ENCODE measurements at regions not wholly inside any gene's neighbourhood (a gene's known extent, or its start where the extent isn't known, plus 50 kb on each side); places are given as distances from the start of the nearest gene placed in this dataset.

- no peak overlapping the region for H3K4me3 ChIP-seq
- DNase-seq, result no peak
- no peaks in the 10 kb centered on the region for H3K36me3 ChIP-seq
- H3K9me3 ChIP-seq, result no peaks in the 10 kb centered on the region
- H3K27me3 ChIP-seq, result no peaks in the 10 kb centered on the region
Observed at GRCh38 chr13:84263354-84264069, 381.2 kb upstream of the SLITRK1 start.

DNA sequence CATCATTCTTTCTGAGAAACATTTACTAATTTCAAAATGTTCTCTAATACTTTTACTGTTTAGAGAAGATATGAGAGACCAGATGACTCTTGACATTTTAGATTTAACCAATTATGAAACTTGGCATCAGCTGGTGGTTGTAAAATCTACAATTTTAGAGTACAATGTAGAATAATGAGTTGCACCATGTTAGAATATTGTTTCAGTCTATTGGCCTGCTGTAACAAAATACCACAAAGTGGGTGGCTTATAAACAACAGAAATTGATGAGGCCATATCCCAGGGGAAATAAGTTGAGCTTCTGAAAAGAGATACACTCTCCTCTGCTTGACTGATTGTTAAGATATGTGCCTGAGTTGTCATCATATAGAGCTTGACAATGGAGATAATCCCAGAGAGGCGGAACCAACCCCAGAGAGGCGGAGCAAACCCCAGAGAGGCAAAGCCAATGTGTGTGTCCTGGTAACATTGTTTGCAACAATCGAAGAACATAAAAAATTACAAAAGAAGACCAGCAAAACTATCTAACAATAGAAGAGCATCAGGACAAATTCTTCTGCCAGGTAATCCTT, 373.0 kb upstream of the SLITRK1 start:
- Histone ChIP-seq H3K4me3 (no peak overlapping the region), H3K36me3 (no peaks in the 10 kb centered on the region), H3K9me3 (no peaks in the 10 kb centered on the region), H3K27me3 (no peaks in the 10 kb centered on the region)
- no peak for DNase-seq

GRCh38 chr13:84249463-84249862, 367.2 kb upstream of the SLITRK1 start:
- Histone ChIP-seq H3K9me3 (no peaks in the 10 kb centered on the region), H3K4me3 (no peak overlapping the region), H3K27me3 (no peaks in the 10 kb centered on the region), H3K36me3 (no peaks in the 10 kb centered on the region)
- no peak for DNase-seq

DNA sequence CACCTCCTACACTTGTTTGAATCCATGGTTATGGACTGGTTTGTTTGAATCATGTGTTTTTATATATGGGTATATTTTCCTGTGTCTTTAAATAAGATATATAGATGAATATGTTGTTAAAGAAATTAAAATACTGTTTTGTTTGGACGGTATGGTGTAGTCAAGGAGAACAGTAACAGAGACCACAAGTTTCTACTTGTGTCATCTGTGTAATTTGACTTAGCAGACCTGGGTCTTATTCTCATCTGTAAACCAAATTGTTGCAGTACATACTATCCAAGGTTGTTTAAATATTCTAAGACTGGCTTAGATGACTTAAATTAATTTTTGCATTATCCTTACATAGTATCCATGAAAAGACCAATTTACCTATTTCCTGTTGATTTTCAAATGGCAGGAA, 361.1 kb upstream of the SLITRK1 start:
- no peaks in the 10 kb centered on the region for H3K36me3 ChIP-seq
- H3K9me3 ChIP-seq, result no peaks in the 10 kb centered on the region
- H3K4me3 ChIP-seq, result no peak overlapping the region
- no peak for DNase-seq
- H3K27me3 ChIP-seq, result no peaks in the 10 kb centered on the region

DNA sequence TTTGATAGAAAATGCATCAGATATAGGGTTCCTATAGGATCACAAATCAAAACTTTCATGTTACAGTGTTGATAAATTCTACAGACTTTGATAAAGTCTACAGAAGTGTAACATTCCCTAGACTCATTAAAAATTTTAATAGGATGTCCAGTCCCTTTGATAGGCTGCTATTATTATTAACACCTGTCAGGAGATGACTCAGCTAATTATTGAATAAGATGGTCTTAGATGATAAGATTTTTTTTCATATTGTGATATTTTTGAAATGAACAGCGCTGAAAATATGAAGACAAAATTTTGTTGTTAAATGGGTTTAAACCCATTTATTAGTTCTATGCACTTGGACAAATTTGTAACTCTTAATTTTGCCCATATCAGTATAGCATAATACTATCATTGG, 356.8 kb upstream of the SLITRK1 start:
- H3K9me3 ChIP-seq, result no peaks in the 10 kb centered on the region
- H3K36me3 ChIP-seq, result no peaks in the 10 kb centered on the region
- no peak for DNase-seq

GRCh38 chr13:84238381-84238780, 356.1 kb upstream of the SLITRK1 start:
- no peaks in the 10 kb centered on the region for H3K36me3 ChIP-seq
- H3K9me3 ChIP-seq, result no peaks in the 10 kb centered on the region
- DNase-seq, result no peak
- no peak overlapping the region for H3K4me3 ChIP-seq
- H3K27me3 ChIP-seq, result no peaks in the 10 kb centered on the region

More for the DNA sequence above, 356.8 kb upstream of the SLITRK1 start:
- Histone ChIP-seq H3K27me3 (no peaks in the 10 kb centered on the region), H3K4me3 (no peak overlapping the region)

GRCh38 chr13:84237143-84237542, 354.9 kb upstream of the SLITRK1 start:
- no peaks in the 10 kb centered on the region for H3K27me3 ChIP-seq
- no peaks in the 10 kb centered on the region for H3K36me3 ChIP-seq
- H3K9me3 ChIP-seq, result no peaks in the 10 kb centered on the region
- no peak for DNase-seq
- no peak overlapping the region for H3K4me3 ChIP-seq

DNA sequence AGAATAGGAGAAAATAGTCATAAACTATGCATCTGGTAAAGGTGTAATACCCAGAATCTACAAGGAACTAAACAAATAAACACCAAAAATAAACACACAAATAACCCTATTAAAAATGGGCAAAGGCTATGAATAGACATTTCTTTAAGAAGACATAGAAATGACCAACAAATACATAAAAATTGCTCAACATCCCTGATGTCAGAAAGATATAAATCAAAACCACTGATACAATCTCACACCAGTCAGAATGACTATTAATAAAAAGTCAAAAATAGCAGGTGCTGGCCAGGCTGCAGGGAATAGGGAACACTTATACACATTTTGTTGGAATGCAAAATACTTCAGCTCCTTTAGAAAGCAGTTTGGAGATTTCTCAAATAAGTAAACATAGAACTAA, 352.1 kb upstream of the SLITRK1 start:
- no peak for DNase-seq
- Histone ChIP-seq H3K4me3 (no peak overlapping the region), H3K27me3 (no peaks in the 10 kb centered on the region), H3K9me3 (no peaks in the 10 kb centered on the region), H3K36me3 (no peaks in the 10 kb centered on the region)

GRCh38 chr13:84230568-84230967, 348.3 kb upstream of the SLITRK1 start:
- Histone ChIP-seq H3K27me3 (no peaks in the 10 kb centered on the region), H3K36me3 (no peaks in the 10 kb centered on the region), H3K9me3 (no peaks in the 10 kb centered on the region), H3K4me3 (no peak overlapping the region)
- no peak for DNase-seq

- Histone ChIP-seq H3K36me3 (no peaks in the 10 kb centered on the region), H3K4me3 (no peak overlapping the region), H3K9me3 (no peaks in the 10 kb centered on the region), H3K27me3 (no peaks in the 10 kb centered on the region)
- no peak for DNase-seq
Observed at GRCh38 chr13:84211048-84211447, 328.8 kb upstream of the SLITRK1 start.

- H3K36me3 ChIP-seq, result no peaks in the 10 kb centered on the region
- H3K4me3 ChIP-seq, result no peak overlapping the region
- no peak for DNase-seq
- no peaks in the 10 kb centered on the region for H3K27me3 ChIP-seq
- H3K9me3 ChIP-seq, result no peaks in the 10 kb centered on the region
Observed at GRCh38 chr13:84208246-84208910, 326.1 kb upstream of the SLITRK1 start.

GRCh38 chr13:84207509-84207908, 325.2 kb upstream of the SLITRK1 start:
- no peaks in the 10 kb centered on the region for H3K9me3 ChIP-seq
- no peak for DNase-seq
- H3K27me3 ChIP-seq, result no peaks in the 10 kb centered on the region
- no peaks in the 10 kb centered on the region for H3K36me3 ChIP-seq
- no peak overlapping the region for H3K4me3 ChIP-seq

GRCh38 chr13:84200971-84201370, 318.7 kb upstream of the SLITRK1 start:
- H3K36me3 ChIP-seq, result no peaks in the 10 kb centered on the region
- no peaks in the 10 kb centered on the region; the same call in 1 of the 2 replicates for H3K9me3 ChIP-seq
- H3K4me3 ChIP-seq, result no peak overlapping the region
- H3K27me3 ChIP-seq, result no peaks in the 10 kb centered on the region
- DNase-seq, result no peak

GRCh38 chr13:84192125-84192524, 309.9 kb upstream of the SLITRK1 start:
- peak; percentile 25 for DNase-seq
- Histone ChIP-seq H3K27me3 (no peaks in the 10 kb centered on the region), H3K9me3 (no peaks in the 10 kb centered on the region), H3K36me3 (no peaks in the 10 kb centered on the region), H3K4me3 (no peak overlapping the region)

- H3K27me3 ChIP-seq, result no peaks in the 10 kb centered on the region
- no peak overlapping the region for H3K4me3 ChIP-seq
- H3K36me3 ChIP-seq, result no peaks in the 10 kb centered on the region
- no peak for DNase-seq
- no peaks in the 10 kb centered on the region; the same call in 1 of the 2 replicates for H3K9me3 ChIP-seq
Observed at GRCh38 chr13:84191139-84191538, 308.9 kb upstream of the SLITRK1 start.

- Histone ChIP-seq H3K4me3 (no peak overlapping the region), H3K9me3 (no peaks in the 10 kb centered on the region; the same call in 1 of the 2 replicates), H3K36me3 (no peaks in the 10 kb centered on the region), H3K27me3 (no peaks in the 10 kb centered on the region)
- DNase-seq, result no peak
Observed at GRCh38 chr13:84187626-84188025, 305.4 kb upstream of the SLITRK1 start.

DNA sequence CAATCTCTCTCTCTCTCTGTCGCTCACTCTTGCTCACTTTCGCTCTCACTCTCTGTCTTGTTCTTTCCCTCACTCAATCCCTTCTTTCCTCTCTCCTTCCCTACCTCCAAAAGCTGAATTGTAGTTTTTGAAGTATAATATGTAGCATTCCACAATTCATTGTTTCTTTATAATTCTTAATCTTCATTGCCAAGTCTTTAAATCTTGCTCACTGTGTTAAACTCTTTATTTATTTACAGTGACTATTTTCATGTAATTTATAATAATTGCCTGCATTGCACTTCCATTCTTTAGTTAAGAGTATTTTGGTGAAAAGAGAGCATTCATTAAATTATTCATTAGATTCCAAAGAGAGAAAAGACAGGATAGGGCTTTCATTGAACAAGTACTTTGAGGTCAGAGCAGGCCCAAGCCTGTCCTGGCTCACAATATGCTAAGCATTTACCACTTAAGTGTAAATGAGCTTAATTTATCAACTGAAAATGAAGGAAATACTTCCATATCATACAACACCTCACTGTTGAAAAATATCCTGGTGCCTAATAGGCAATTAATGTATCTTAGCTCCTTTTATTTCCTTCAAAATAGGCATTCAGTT, 257.4 kb upstream of the SLITRK1 start:
- H3K4me3 ChIP-seq, result no peak overlapping the region
- DNase-seq, result no peak
- no peaks in the 10 kb centered on the region for H3K9me3 ChIP-seq
- H3K27me3 ChIP-seq, result no peaks in the 10 kb centered on the region
- no peaks in the 10 kb centered on the region for H3K36me3 ChIP-seq
